Embryonic facial prominence (tissue), 1 donor: ENCODE measurements at regions not wholly inside any gene's neighbourhood (a gene's known extent, or its start where the extent isn't known, plus 50 kb on each side); places are given as distances from the start of the nearest gene placed in this dataset.

Experiments used
- DNase-seq: peaks from one replicate; pipeline ENCODE4 v3.0.0-alpha.2; 2016; ENCODE audit errors: extremely low spot score

DNA sequence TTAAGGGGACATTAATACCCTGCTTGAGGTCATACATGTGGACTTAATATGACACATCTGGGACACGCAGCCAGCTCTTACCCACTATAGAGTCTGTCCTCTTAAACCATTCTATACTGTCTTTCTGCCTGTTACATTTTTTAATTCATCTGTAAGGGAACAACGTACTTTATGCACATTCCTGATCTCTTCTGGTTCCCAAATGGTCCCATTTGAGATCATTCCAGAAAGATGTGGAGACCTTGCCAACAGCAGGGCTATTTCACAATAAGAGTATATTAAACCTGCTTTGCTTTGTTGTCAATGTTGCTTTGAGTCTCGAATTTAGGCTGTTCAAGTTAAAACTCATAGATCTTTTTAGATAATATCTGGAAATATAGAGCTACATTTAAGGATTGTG is 332.2 kb upstream of the RAG2 start:
- no peak for DNase-seq

GRCh38 chr11:36929401-36929800 is 331.4 kb upstream of the RAG2 start:
- DNase-seq, result no peak

DNA sequence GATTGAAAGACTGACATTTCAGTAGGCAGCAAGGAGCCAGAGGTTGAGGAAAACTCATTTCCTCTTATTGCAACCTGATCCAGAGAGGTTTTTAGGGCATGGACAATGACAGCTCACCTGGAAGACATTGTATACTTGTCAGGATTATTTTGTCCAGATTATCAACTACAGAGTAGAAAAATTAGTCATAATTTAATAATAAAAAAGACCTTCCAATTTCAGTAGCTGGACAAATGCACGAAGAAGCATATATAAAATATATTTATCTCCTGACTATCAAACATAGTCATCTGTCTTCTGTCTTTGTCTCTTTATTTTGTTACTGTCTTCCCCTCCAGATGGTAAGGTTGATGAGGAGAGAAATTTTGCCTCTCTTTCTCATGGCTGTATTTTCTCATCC is 330.6 kb upstream of the RAG2 start:
- no peak for DNase-seq

- DNase-seq, result no peak
These were observed 301.8 kb upstream of the RAG2 start for GRCh38 chr11:36899800-36900199.

DNA sequence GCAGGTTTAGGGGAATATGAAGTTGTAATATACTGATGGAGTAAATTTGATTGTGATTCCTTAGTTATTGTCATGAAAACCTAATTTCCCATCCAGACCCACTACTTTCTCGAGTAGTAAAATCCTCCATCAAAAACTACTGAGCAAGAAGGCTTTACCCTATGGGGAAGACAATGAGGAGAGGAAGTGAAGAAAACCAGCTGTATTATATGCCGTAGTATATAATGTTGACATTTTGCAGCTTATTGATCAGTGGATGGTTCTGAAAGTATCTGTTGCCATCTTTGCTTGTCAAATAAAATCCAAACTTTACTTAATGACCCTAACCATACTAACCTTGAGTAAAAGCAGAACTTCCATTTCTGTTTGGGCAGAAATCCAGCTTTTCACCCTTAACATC is 292.8 kb upstream of the RAG2 start:
- no peak for DNase-seq

DNA sequence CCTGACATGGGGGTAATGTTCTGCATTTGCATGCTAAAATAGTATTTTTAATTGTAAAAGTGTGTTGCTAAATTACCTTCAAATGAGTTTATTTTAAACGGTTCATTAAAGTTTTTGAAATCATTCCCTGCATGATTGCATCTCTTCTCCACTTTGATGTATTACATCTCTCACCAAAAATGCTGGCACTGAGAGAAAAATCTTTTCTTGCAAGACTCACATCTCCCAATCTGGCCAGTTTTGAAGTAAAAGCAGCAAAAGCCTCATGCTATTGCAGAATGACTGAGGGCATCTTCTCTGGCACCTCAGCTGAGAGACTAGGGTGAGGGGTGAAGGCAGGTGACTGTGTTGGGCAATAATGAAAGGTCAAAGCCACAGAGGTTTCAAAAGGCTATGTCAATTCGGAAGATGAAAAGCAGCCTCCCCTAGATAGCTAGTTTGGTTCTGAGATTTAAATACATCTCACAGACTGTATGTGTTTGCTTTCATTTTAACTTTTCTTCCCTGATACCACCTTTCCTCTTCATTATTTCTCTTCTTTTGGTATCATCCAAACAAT is 292.2 kb upstream of the RAG2 start:
- no peak for DNase-seq

- DNase-seq, result no peak
These were observed 287.1 kb upstream of the RAG2 start for GRCh38 chr11:36885154-36885553.

DNA sequence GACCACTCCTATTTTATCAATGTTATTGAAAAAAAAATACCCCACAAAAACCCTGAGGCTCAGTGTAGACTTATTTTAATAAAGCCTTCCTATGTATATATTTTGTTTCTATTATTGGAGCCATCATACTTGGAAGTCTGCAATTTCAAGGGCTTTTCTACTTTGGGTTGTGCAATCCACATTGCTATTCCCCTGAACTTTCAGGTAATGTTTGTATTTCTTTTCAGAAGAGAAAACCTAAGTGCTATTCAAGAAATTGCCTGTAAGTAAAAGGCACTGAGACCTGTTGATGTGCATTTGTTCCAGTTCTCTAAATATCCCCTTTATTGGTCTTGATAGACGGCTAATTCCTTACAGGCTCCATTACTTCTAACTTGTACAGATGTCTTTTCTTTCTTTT is 280.7 kb upstream of the RAG2 start:
- no peak for DNase-seq

DNA sequence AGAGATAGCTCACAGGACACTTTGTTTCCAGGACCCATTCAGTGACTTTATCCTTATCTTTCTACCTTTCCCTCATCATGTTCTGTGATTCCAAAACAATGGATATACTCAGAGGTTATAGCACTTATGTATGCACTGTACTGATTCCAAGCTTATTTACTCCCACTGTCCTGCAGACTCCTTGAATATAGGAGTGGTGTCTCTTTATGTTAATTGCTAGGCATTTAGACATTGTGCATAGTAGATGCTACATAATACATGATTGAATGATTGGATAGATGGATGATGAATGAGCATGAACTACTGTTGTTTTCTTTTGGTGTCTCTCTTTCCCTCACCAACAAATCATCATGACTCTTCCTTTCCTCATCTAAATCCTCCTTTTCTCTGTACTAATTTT is 279.1 kb upstream of the RAG2 start:
- DNase-seq, result no peak

DNA sequence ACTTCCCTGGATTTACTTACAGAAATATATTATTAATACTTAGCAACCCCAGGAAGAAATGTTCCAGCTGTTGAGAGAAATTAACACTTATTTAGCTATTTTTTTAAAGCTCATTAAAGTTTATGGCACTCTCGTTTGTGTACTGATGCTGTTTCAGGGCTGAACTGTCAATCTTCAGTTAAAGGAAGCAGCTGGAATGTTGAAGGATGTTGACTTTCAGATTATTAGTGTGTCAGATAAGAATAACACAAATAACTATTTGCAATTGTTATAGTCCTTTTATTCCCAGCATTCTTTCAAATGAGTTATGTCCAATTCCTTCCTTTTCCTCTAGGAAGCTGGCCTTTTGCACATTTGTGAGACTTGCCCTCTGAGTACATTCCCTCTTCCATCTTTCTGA is 278.2 kb upstream of the RAG2 start:
- DNase-seq, result no peak

GRCh38 chr11:36874291-36874690 is 276.3 kb upstream of the RAG2 start:
- DNase-seq, result no peak

- DNase-seq, result no peak
These were observed 272.3 kb upstream of the RAG2 start for GRCh38 chr11:36870361-36870760.

DNA sequence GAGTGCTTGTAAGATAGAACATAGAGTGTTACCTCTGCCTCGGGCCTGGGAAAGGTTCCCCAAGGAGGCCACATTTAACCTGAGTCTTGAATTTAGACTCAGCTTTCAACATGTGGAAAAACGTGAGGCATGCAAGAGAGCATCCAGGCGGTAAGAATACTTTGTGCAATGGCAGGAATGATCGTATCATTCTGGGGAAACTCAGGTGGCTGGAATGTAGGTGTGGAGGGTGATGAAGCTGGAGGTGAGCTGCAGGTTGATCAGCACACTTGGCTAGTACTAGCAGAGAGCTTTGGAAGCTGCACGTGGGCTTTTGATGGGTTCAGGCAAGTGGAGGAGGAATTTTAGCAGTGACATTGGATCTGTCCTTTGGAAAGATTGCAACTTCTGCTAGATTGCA is 270.3 kb upstream of the RAG2 start:
- DNase-seq, result no peak

- no peak for DNase-seq
These were observed 267.8 kb upstream of the RAG2 start for GRCh38 chr11:36865846-36866245.

GRCh38 chr11:36854875-36855274 is 256.8 kb upstream of the RAG2 start:
- no peak for DNase-seq

GRCh38 chr11:36848660-36849059 is 250.6 kb upstream of the RAG2 start:
- DNase-seq, result no peak

DNA sequence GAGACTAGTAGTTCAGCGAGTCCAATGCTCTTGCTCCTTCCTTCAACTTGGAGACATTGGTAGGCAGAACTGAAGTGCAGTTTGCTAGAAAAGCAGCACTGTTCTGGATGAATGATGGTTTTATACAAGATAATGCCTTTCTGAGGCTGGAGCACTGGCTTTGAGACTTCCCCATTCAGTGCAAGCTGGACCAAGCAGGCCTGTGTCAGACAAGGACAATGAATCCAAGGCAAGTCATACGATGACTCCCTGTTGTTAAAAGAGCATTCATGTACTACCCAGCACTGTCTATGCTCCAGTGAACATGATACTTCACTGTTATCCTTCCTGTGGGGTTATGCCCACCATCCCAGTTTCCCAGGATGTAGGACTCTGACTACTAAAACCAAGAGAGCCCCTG is 242.3 kb upstream of the RAG2 start:
- no peak for DNase-seq

- DNase-seq, result no peak
These were observed 239.9 kb upstream of the RAG2 start for GRCh38 chr11:36837831-36838437.

- no peak for DNase-seq
These were observed 227.2 kb upstream of the RAG2 start for GRCh38 chr11:36825251-36825650.

GRCh38 chr11:36824349-36824748 is 226.3 kb upstream of the RAG2 start:
- DNase-seq, result no peak

- DNase-seq, result no peak
These were observed 224.8 kb upstream of the RAG2 start for GRCh38 chr11:36822829-36823228.

DNA sequence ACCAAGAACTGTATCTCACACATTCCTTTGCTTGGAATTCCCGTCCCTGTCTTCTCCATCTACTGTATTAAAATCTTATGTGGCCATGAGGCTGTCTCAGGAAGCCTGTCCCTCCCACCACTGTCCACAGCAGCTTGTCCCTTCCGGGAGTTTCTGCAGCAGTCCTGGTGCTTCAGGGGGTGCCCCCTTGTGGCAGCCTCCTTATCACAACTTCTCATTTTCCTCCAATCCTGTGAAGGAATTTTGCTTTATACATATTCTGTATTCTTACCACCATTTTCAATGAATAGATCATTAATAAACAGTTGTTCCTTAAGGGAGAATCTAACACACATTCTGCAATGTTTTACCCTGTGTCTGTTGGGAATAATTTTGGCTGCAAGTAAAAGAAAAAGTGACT is 220.4 kb upstream of the RAG2 start:
- no peak for DNase-seq

DNA sequence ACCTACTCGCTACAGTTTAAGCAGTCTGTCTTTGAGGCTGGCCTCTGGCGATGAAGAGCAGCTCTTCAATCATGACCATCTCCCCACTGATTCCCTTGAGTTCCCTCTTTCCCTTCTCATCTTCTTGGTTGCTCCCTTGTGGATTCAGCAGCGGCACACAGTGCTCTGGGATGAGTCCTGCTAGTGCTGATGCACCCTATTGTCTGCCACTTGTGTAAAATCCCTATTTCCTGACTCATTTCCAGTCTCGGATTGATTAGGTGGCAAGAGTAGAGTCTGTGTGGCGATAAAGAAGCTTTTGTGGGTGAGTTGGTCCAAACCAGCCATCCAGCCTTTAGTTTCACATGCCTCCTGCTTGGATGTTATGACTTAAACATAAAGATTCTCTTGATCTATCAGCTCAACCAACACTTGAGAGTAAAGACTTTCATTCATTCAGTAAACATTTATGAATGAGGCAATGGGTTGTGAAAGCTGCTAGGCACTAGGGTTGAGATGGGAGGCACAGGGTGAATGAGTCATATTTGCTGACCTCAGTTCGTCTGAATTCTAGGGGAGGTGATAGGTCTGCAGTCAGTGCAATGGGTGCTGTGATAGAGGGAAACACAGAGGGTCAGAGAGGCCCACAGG is 219.4 kb upstream of the RAG2 start:
- DNase-seq, result no peak

DNA sequence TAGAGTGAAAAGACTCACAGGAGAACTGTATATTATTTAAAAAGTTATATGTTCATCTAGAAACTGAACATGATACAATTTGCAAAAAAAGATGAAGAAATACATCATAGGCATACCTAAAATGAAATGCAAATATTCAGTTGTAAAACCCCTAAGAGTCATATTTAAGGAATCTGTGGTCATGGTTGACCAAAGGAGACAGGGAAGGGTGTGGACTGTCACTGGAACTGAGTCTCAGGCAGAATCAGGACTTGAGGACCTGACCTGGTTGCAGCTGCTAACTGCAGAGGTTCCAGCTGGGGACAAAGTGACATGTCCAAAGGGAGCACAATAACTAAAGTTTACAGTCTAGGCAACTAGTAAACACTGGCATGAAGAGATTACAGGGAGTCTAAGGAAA is 211.3 kb upstream of the RAG2 start:
- no peak for DNase-seq
